ENCODE measurements at regions not wholly inside any gene's neighbourhood (a gene's known extent, or its start where the extent isn't known, plus 50 kb on each side); places are given as distances from the start of the nearest gene placed in this dataset.

DNA sequence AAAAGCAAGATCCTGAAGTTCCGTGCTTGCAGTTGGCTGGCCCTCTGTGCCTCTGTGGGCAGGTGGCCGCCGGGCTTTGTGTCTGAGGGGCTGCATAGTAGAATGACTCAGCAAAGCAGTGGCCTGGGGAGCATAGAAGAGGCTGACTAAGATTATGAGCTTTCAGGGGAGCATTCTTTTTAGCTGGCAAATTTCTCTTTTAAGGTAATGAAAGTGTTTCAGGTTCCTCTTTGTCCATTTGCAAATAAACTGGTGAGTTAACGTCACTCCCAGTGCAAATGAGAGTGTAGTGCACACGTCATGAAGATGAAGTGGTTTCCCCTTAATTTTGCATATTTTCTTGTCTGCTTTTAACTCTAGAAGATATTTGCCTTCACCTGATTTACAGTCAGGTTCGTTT lies 98.6 kb downstream of the BCL2L11 start:
- DNase-seq, result no peak

DNA sequence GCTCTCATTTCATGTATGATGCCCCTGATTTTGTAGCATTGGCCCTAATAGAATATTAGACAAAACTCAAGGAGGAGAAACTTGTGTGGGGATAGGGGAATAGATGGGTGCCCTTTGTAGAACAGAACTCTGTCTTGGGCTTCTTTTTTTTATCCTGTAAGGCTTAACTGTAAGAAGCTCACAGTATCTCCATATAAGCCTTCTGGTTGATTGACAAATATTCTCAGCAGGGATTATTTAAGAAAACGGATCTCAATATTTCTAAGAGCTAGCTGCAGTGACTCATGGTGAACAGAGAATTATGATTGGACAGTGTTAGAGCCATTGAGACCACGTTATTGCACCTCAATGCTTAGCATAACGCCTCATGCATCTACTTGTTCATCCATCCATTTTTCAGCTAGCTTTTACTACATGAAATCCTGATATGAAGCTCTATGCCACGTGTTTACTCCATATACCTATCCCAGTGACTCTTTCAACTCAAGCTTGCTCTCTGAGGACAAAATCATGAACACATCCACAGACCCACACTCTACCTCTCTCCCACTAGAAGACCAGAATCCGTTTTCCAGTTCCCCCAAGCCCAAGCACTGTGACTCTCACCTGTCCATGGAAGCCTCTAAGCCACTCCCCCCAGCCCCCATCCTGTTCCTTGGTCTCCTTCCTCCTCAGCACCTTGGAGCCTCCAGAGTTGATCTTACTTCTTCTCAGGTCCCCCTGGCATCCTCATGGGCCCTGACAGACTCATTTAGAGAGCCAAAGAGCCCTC lies 99.2 kb downstream of the BCL2L11 start:
- no peak for DNase-seq

DNA sequence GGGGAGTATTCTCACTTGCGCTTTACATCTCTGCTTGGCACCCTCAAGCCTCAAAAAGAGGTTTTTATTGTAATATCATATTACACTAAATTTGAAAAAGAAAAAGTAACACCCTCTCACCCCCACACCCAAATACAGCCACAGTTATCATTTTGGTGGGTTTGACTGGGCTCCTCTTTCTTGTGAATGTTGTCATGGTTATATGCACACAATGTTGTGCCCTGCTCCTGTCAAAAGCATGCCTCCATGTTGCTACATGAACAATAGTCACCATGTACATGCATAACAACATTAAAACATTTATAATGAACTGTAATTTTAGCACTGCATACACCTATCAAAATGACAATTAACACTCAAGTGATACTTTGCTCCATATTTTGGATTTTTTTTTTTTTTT lies 100.2 kb downstream of the BCL2L11 start:
- DNase-seq, result no peak

DNA sequence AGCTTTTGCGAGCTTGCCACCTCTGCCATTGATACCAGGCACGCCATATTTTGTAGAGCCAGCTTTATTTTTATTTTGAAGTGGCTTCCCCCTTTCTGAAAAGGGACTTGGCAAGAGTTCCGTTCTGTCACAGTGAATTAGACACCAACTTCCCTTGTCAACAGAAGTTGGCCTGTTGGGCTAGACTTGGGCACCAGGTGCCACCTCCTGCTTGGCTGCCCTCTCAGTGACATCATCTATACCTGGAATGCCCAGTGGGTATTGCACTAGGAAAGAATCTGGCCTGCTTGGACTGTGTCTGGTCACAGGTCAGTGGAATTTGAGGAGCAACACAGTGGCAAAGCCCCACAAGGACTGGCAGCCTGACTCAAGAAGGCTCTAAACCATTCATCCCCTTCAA lies 101.0 kb downstream of the BCL2L11 start:
- no peak for DNase-seq

DNA sequence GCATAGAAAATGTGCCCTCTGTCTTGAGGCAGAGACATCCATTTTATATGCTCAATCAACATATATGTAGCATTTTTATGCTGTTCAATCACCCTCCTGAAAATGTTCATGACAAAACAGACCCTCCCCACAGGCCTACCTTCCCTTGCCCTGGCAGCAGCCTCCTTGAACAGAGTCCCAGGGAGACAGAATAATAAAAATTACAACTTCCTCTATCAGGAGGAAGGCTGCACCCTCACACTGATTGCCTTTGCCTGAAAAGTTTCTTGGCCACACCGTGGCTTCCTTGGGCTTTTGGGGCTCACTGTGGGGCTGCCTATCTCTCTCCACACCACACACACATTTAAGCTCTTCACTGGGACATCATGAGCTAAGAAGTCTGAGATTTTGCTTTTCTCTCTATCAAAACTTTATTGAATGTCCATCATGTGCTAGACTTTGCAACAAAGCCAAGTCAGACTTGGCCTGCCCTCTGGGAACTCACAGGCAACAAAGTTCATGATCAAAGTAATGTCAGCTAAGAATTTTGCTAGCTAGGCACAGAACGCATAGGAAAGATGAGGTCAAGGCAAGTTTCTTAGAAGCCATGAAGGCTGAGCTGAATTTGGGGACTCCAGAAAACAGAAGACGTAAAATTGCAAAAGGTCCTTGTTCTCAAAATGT lies 101.6 kb downstream of the BCL2L11 start:
- no peak for DNase-seq

DNA sequence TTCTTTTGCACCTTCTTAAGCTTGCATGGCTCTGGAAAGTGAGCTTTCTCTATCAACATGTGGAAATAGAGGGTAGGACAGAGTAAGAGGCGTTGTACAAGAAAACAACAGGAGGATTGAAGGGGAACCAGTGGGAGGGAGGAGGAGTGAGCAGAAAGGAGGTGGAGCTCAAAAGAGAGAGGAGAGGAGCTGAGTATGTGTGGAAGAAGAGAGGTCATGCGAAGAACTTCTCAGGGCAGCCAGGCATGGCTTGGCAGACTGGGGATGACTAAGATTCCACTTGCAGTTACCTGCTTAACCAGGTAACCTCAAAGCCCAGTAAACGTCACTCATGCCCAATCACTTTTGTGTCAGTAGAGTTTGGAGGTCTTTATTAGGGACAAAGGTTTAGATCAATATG lies 105.1 kb downstream of the BCL2L11 start:
- no peak for DNase-seq

DNA sequence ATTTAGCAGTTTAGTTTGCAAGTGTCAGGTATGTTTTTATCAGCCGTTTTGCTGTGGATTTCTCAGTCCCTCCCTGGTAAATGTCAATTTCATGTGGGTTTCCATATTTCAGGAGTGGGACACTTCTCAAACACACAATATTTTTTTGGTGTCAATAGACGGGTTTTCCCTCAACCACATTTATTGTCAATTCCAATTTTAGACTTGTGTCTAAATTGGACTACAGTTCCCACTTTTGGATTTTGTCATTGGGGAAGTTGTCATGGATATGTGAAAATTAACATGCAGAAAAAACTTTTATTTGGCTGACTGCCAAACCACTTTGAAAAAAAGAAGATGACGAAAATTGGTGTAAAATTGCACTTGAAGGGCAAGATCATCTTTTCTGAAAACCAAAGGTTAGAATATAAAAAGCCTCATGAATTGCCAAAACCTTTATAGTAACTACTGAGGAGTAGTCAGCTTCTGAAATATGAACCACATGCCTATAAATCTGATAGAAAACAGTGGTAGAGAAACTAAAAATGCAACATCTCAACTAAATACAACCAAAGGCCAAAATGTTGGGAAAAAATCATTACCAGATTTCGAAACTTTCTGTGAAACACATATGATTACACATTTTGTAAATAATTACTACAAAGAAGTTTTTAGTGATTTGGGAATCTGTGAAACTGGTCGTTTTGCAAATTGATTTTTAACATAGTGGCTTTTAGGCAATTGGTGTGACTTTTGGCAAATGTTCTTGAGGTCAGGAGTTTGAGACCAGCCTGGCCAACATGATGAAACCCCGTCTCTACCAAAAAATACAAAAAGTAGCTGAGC lies 106.4 kb downstream of the BCL2L11 start:
- DNase-seq, result no peak

DNA sequence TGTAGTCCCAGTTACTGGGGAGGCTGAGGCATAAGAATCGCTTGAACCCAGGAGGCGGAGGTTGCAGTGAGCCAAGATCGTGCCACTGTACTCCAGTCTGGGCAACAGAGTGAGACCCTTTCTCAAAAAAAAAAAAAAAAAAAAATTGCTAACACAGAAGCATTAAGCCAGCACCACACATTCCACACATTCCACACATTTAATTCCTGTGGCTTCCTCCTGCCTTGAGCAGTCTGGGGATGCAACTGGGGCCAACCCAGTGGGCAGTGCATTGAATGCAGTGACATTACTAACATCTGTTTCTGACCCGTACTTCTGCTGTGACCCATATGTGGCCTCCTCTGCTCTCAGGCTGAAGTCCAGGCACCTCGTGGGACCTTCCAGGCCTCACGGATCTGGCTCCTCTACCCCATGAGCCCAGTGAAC lies 107.0 kb downstream of the BCL2L11 start:
- DNase-seq, result no peak

DNA sequence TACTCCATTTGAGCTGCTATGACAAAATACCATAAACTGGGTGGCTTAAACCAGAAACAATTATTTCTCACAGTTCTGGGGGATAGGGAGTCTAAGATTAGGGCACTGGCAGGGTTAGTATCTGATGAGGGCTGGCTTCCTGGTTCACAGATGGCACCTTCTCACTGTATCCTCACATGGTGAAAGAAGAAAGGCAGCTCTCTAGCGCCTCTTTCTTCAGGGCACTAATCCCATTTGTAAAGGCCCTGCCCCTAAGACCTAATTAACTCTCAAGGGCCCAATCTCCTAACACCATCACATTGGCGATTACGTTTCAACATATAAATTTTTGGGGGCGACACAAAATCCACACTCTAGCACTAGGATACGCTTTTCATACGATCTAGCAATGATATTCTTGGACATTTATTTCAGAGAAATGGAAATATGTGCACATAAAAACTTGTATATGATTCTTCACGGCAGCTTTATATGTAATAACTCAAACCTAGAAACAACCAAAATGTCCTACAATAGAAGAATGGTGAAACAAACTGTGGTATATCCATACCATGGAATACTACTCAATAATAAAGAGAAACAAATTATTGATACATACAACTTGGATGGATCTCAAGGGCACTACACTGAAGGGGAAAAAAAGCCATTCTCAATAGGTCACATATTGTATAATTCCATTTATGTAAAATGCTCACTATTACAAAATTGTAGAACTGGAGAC lies 111.0 kb downstream of the BCL2L11 start:
- DNase-seq, result no peak

DNA sequence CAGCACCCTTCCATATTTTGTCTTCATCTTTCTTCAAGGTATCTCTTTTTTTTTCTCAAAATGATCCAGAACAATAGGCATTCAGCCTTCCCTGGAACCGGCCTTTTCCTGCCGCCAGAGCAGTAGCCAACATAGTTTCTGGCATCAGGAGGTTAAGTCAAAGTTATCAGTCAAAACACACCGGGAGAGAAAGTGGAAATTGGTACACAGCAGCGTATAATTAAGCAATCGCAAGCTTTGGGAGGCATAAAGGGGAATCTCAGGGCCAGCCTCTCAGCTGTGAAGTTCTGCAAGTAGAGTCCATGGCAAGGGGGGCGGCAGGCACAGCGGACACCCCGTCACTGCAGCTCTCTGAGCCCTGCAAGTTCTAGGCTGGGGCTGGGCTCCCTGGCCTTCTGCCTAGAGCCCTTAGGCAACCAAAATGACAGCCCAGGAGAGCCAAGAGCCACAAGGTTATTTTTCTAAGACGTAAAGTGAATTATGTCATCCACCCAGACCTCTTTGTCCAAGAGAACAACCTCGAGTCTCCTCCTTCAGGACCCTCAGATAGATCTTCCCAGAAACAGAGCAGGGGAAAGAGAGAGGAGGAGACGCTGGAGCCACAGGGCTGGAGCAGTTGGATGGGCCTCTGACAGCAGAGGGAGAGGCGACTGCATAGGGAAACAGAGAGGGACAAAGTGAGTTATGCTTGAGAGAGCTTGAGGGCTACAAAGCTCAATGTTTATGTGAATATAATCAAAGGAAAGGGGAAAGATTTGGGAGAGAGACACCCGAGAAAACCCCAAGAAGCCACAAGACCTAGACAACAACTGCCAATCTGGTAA lies 114.7 kb downstream of the BCL2L11 start:
- no peak for DNase-seq

DNA sequence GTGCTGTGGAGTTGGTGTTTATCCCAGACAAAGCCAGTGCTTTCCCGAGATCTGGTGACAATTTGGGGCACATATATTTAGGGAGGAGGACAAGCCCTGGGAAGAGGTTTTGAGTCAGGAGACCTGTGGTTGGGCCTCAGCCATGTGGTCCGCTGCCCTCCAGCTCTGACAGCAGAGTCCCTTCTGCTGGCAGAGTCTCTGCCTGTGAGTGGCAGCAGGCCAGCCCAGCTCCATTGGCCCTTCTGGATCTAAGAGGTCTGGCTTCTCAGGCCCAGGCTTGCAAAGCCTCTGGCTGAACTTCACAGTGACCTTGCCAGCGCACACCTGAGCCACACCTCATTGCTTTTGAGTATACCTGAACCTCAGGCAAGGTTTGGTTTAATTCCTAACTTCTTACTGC lies 115.3 kb downstream of the BCL2L11 start:
- DNase-seq, result no peak

DNA sequence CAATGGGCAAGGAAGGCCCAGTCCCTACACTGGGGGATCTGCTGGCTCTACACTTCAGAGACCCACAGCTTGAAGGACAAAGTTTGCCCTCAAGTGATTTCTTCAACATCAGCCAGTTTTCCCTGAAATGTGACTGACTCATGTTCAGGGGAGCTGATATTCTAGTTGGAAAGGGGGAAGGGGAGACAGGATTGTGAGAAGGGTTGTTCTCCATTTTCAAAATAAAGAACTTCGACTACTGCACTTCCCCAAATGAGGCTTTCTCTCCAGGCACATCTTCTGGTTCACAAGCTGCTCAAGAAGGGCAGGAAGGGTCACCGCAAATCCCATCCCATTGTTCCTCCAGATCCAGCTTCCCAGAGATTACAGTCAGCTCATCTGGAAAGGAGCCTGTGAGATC lies 117.6 kb downstream of the BCL2L11 start:
- no peak for DNase-seq

DNA sequence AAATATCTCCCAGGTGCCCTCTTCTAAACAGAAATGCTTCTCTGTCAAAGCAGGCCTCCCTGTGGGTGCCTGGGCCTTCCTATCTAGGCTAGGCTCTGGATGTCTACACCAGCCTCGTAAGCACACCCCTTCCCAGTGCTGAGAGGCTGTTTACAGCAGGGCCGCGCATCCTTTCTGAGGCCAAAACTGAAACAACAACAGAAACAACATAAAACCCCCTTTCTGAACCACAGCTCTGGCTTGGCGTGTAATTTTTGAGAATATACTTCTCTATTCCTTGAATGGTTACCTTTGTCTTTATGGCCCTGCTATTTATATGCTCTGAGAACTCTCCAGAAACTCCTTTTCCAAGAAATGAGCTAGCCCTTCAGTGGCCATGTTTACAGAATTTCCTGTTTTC lies 118.4 kb downstream of the BCL2L11 start:
- no peak for DNase-seq

DNA sequence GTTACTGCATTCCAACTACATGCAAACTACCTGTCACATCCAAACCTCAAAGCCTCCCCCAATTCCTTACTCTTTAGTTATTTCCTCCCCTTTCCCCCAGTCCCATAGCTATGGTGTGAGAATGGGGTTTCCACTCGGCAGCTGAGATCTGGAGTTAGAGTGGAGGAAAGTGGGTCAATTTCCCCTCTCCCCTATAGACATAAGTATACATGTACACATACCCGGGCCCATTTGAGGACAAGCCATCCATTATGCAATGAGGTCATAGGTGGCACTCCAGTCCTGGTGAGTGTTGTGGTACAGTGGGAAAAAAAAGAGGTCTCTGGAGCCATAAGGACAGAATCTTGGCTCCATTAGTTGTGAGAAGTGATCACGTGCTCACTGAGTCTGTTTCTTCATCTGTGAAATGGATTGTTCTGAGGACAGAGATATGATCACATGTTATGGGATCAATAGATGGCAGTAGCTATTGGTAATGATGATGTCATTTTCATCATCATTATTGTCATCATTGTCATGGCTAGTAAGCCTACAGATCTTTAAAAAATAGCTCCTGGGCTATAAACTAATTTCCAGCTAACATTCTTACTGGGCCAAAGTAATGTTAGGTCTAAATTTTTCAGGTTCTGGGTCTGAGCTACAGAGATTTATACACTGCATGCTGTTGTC lies 119.0 kb downstream of the BCL2L11 start:
- DNase-seq, result no peak

DNA sequence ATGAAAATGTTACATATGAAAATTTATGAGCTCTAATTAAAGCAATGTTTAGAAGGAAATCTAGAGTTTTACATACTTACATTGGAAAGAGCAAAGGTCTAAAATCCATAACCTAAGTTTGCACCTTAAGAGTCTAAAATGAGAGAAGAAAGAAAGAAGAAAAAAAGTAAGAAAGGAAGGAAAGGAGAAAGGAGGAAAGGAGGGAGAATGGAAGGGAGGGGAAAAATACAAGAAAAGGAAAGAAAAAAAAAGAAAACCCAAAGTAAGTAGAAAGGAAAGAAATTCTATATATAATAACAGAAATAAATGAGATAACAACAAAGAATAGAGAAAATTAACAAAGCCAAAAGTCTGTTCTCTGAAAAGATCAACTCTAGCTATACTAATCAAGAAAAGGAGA lies 122.6 kb downstream of the BCL2L11 start:
- no peak for DNase-seq

DNA sequence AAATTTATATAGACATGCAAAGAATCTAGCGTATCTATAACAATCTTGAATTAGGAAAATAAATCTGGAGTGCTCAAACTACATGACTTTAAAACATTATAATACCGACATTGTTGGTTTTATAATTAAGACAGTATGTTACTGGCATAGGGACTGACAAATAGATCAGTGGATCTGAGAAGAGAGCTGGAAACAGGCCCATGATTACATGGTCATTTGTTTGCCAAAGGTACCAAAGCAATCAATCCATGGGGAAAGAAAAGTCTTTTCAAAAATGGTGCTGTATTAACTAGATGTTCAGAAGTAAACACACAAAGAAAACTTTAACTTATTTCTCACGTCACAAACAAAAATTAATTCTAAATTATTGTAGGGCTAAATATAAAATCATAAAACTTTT lies 124.2 kb downstream of the BCL2L11 start:
- no peak for DNase-seq

DNA sequence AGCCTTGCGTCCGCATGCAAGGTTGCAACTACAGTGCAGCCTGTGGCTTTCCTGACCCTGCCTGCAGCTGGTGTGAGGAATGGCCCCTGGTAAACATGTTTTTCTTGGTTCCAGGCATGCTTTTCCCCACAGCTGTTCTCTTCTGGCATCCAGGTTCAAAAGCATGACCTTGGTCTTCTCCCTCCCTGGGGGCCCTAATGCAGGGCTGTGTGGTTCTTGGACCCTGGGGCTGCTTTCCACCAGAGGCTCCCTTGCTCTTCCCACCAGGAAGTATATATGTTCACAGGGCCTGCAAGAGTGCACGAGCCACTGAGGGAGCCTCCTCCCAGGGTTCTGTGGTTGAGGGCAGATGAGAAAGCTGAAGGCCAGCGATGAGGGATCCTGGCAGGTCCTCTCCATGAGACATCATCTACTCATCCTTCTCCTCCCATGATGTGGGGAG lies 125.9 kb downstream of the BCL2L11 start:
- no peak for DNase-seq

DNA sequence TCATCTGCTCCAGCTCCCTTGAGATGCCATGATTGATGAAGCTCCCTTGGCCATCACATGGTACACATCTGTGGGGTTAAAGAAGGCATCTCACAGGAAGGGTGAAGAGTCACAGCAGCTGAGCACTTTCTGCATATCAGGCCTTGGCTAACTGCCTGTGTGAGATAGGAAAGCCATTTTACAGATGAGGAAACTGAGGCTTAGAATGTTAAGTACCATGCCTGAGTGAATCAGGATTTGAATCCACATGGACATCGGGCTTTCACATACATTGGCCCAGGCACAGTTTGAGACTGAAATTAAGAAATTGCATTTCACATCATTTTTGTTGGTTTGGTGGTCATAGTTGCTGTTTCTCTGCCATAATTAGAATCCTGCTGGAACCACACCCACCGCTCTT lies 126.8 kb downstream of the BCL2L11 start:
- DNase-seq, result no peak

DNA sequence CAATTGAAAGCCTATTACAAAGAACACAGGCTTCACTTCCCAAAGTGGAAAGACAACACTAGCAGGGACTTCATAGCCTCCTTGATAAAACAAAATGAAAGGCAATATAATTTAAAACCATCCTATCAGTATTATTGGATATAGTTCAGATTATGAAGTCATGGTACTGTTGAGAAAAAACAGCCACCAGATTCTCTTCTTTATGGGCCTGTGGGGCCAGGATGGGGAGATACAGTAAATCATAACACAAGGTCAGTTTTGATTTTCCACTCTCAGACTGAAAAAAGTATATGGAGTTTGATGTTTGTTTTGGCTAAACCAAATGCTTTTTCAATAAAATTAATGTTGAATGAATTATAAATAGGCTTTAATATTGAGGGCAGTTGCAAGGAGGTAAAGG lies 129.1 kb downstream of the BCL2L11 start:
- DNase-seq, result no peak

DNA sequence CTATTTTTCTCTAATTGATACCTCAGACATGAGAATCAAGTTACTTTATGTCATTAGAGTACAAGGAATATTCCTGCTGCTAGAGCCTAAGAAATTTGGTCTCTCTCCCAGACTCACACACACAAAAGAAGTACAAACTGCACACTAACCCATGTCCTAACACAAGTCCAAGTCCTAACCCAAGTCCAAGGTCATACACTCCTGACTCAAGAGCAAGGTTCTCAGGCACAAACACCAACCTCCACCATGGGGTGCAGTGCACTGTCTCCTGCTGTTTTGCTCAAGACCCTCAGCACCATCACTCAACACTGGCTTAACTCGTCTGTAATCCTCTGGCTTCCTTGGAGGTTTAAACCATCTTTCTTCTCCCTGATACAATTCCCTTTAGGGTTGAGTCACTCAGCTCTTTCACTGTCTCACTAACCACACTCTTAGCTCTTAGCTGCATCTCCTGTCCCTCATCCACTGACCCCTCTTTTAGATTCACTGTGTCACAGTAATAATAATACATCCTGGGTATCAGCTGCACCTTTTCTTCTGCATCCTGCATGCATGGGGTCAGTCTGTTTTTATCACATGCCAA lies 129.8 kb downstream of the BCL2L11 start:
- DNase-seq, result no peak

DNA sequence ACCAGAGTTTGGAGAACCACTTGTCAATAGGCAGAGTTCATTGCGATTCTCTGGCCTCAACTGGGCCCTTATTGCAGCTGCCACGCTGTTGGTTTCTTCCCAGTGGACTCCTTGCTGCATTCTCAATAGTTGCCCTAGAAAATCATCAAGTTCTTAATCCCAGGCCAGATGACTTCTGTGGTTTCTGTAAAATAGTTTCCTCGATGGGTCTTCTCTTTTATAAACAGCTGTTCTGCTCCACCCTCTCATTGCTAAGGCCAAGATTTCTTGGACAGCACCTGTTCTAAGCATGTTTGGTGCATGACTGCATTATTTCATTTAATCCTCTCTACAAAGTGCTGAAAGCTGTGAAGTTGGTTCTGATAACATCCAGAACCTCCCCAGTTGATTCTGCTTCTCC lies 131.0 kb downstream of the BCL2L11 start:
- DNase-seq, result no peak

Data from NCI-H187 treated with DMSO at 0.1 percent for 48 hours (cell line).